Rectal smooth muscle tissue (tissue), 1 donor: ENCODE measurements at regions not wholly inside any gene's neighbourhood (a gene's known extent, or its start where the extent isn't known, plus 50 kb on each side); places are given as distances from the start of the nearest gene placed in this dataset.

Source experiments
- H3K27ac ChIP-seq: one replicate; pipeline ENCODE4 v1.7.0; 2013; ENCODE audit warnings: low read depth, low read length, inconsistent platforms
- H3K27me3 ChIP-seq: one replicate; pipeline ENCODE4 v1.7.0; 2013; ENCODE audit warnings: low read length; ENCODE audit not compliant: control insufficient read depth, insufficient read depth
- H3K36me3 ChIP-seq: one replicate; pipeline ENCODE4 v1.7.0; 2013; ENCODE audit warnings: low read length; ENCODE audit not compliant: control insufficient read depth, insufficient read depth
- H3K4me1 ChIP-seq: one replicate; pipeline ENCODE4 v1.7.0; 2013; ENCODE audit warnings: low read length; ENCODE audit not compliant: control insufficient read depth, insufficient read depth
- H3K4me3 ChIP-seq: one replicate; pipeline ENCODE4 v1.7.0; 2013; ENCODE audit warnings: low read length
- H3K9ac ChIP-seq: one replicate; pipeline ENCODE4 v1.7.0; 2013; ENCODE audit warnings: low read length

GRCh38 chr4:163795885-163796284 is 301.4 kb downstream of the TMA16 start:
- H3K36me3 ChIP-seq = no peaks in the 10 kb centered on the region
- H3K4me3 ChIP-seq = no peak overlapping the region
- no peaks in the 10 kb centered on the region for H3K4me1 ChIP-seq
- H3K27ac ChIP-seq = no peak overlapping the region
- no peaks in the 10 kb centered on the region for H3K27me3 ChIP-seq
- H3K9ac ChIP-seq = no peak overlapping the region

GRCh38 chr4:163804001-163804400 is 309.5 kb downstream of the TMA16 start:
- Histone ChIP-seq H3K9ac (no peak overlapping the region), H3K36me3 (no peaks in the 10 kb centered on the region), H3K4me1 (no peaks in the 10 kb centered on the region), H3K4me3 (no peak overlapping the region), H3K27ac (no peak overlapping the region), H3K27me3 (no peaks in the 10 kb centered on the region)

DNA sequence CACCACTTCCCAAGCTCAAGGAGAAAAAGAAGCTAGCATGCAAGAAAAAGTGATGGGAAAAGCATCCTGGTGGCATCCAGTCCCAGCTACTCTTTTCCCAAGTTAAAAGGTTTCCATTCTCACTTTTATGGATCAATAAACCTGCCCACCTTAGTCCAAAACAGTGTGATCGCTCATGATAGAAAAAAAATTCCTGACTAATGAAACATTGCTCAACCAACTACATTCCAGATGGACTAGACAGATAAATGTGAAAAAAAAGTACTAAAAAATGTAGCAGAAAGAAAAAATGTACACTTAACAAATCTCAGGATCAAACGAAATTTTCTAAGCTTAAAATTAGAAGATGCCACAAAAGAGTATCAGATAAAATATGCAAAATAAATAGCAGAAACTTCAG is 312.2 kb downstream of the TMA16 start:
- Histone ChIP-seq H3K4me1 (no peaks in the 10 kb centered on the region), H3K27ac (no peak overlapping the region), H3K27me3 (no peaks in the 10 kb centered on the region)

DNA sequence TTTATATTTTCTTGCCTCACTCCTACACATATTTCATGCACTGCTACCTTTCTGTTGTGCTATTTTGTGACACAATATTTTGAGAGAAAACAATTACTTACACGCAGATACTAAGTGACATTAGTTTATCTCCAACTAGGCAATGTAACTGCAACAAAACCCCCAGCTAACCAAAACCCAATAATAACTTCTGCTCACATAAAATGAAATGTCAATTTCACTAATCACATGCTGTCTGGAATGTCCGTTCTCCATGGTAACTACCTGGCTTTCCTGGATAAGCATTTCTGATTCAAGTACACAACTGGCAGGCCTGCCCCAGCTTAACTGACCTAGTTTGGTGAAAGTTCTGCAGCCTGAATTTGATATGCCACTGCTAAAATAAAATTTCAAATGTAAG is 313.5 kb downstream of the TMA16 start:
- Histone ChIP-seq H3K27ac (no peak overlapping the region), H3K36me3 (no peaks in the 10 kb centered on the region), H3K4me1 (no peaks in the 10 kb centered on the region), H3K9ac (no peak overlapping the region), H3K27me3 (no peaks in the 10 kb centered on the region), H3K4me3 (no peak overlapping the region)

More for the DNA sequence above, 312.2 kb downstream of the TMA16 start:
- H3K9ac ChIP-seq = no peak overlapping the region
- H3K36me3 ChIP-seq = no peaks in the 10 kb centered on the region
- H3K4me3 ChIP-seq = no peak overlapping the region

- Histone ChIP-seq H3K4me1 (no peaks in the 10 kb centered on the region), H3K36me3 (no peaks in the 10 kb centered on the region), H3K27me3 (no peaks in the 10 kb centered on the region), H3K27ac (no peak overlapping the region), H3K9ac (no peak overlapping the region), H3K4me3 (no peak overlapping the region)
These were observed 316.3 kb downstream of the TMA16 start for GRCh38 chr4:163810755-163811154.

DNA sequence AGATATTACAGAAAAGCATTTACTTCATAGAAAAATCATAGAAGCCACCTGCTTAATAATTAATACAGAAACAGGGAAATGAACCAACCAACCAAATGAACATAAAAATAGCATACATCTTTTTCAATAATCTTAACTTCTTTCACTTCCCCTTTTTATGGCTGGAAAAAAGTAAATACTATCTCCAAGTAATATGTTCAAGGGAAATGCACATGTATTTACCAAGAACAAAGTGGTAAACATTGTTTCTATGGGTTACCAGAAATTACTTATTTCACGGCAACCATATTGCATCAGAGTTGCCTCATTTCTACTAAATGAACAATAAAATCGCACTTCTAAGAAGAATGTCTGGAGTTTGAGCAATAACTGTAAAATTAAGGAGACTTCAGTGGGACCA is 321.3 kb downstream of the TMA16 start:
- no peak overlapping the region for H3K4me3 ChIP-seq
- H3K36me3 ChIP-seq = no peaks in the 10 kb centered on the region
- no peaks in the 10 kb centered on the region for H3K27me3 ChIP-seq
- H3K9ac ChIP-seq = no peak overlapping the region
- H3K27ac ChIP-seq = no peak overlapping the region
- no peaks in the 10 kb centered on the region for H3K4me1 ChIP-seq

- H3K4me3 ChIP-seq = no peak overlapping the region
- H3K4me1 ChIP-seq = no peaks in the 10 kb centered on the region
- H3K27me3 ChIP-seq = no peaks in the 10 kb centered on the region
- no peak overlapping the region for H3K9ac ChIP-seq
- H3K36me3 ChIP-seq = no peaks in the 10 kb centered on the region
- H3K27ac ChIP-seq = no peak overlapping the region
These were observed 322.0 kb downstream of the TMA16 start for GRCh38 chr4:163816494-163816893.

DNA sequence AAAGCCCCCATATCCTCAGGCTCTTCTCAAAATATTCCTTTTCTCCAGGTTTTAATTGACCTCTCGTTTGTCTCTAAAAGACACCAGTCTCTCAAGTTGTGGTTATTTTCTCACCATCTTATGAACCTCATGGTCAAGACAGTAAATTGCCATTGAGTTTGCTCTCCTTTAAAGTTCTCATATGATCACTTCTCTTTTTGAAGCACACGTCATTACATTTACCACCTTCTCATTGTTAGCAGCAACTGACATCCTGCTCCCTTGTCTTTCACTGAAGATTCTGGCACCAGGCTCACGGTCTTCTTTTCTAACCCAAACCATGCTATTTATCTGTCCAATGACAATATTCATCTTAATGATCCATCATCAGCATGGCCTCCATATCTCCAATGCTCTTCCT is 324.2 kb downstream of the TMA16 start:
- Histone ChIP-seq H3K4me1 (no peaks in the 10 kb centered on the region), H3K36me3 (no peaks in the 10 kb centered on the region), H3K4me3 (no peak overlapping the region), H3K27me3 (no peaks in the 10 kb centered on the region), H3K27ac (no peak overlapping the region), H3K9ac (no peak overlapping the region)

DNA sequence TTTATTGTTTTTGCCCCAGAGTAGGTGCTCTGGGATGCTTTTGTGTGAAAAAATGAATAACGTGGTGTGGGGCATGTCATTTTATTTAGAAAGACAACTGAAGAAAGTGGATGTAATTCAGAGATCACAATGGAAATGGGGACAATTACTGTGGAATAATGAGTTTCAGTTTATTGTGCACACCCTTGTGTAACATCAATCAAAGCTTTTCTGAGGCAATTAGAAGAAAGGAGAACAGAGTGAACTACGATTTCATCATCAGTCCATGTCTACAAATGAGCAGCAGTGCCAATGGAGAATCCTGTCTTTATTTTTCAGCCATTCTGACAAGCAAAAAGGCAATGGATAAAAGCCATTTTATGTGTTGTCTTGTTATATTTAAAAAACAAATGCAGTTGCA is 339.2 kb downstream of the TMA16 start:
- Histone ChIP-seq H3K4me1 (no peaks in the 10 kb centered on the region), H3K4me3 (no peak overlapping the region), H3K27ac (no peak overlapping the region), H3K36me3 (no peaks in the 10 kb centered on the region), H3K9ac (no peak overlapping the region), H3K27me3 (no peaks in the 10 kb centered on the region)

DNA sequence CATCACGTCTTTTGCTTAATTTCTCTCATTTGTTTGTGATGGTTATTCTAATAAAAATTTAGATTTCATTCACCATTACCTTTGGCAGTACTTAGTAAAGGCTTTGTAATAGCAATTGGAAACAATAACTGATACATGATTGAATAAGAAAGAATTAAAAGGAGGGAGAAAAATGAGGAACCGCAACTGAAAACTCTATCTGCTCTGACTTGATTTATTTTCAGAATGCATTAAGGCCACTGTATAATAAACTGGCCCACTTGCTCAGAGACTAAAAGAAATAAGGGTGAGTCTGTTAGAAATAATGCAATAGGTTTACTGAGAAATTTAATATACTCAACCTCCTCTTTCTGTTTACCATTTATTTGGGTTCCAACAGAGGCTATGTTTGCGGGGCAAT is 351.5 kb downstream of the TMA16 start:
- Histone ChIP-seq H3K27me3 (no peaks in the 10 kb centered on the region), H3K9ac (no peak overlapping the region), H3K27ac (no peak overlapping the region), H3K36me3 (no peaks in the 10 kb centered on the region), H3K4me1 (no peaks in the 10 kb centered on the region), H3K4me3 (no peak overlapping the region)

- no peak overlapping the region for H3K4me3 ChIP-seq
- H3K4me1 ChIP-seq = no peaks in the 10 kb centered on the region
These were observed 357.8 kb downstream of the TMA16 start for GRCh38 chr4:163852246-163852645.

DNA sequence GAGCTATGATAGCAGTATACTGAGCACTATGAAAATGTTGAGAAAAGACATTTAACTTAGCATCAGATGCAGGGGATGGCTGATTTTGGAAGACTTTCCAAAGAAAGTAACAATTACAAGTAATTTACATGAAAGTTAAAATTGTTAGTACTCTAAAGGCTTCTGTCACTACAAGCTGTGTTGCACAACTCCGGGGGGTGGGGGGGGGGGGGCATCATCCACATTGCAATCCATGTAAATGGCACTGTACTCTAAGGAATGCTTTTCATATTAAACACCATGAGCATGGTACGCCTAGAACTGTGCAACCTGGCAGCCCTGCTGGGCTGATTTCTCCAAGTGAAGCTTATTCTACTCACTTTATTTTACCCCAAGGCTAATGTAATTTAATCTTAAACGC is 363.4 kb downstream of the TMA16 start:
- Histone ChIP-seq H3K36me3 (no peaks in the 10 kb centered on the region), H3K4me1 (no peaks in the 10 kb centered on the region), H3K9ac (no peak overlapping the region), H3K27ac (no peak overlapping the region), H3K4me3 (no peak overlapping the region), H3K27me3 (no peaks in the 10 kb centered on the region)

More at GRCh38 chr4:163852246-163852645, 357.8 kb downstream of the TMA16 start:
- H3K27me3 ChIP-seq = no peaks in the 10 kb centered on the region
- no peak overlapping the region for H3K27ac ChIP-seq
- no peaks in the 10 kb centered on the region for H3K36me3 ChIP-seq
- no peak overlapping the region for H3K9ac ChIP-seq

GRCh38 chr4:163858515-163858914 is 364.0 kb downstream of the TMA16 start:
- no peaks in the 10 kb centered on the region for H3K4me1 ChIP-seq

More at GRCh38 chr4:163858515-163858914, 364.0 kb downstream of the TMA16 start:
- Histone ChIP-seq H3K27ac (no peak overlapping the region), H3K27me3 (no peaks in the 10 kb centered on the region), H3K36me3 (no peaks in the 10 kb centered on the region), H3K4me3 (no peak overlapping the region), H3K9ac (no peak overlapping the region)
